VCaP (cell line): ENCODE measurements at regions not wholly inside any gene's neighbourhood (a gene's known extent, or its start where the extent isn't known, plus 50 kb on each side); places are given as distances from the start of the nearest gene placed in this dataset.

Experiments
- H3K27ac ChIP-seq: fragments of 450-650 bp; 2 replicates; pipeline ENCODE4 v1.5.1; 2017
- CTCF ChIP-seq: fragments of 450-650 bp; conservative IDR thresholded peaks from 2 replicates; pipeline ENCODE4 v1.5.1; 2017; ENCODE audit warnings: mild to moderate bottlenecking, moderate library complexity

DNA sequence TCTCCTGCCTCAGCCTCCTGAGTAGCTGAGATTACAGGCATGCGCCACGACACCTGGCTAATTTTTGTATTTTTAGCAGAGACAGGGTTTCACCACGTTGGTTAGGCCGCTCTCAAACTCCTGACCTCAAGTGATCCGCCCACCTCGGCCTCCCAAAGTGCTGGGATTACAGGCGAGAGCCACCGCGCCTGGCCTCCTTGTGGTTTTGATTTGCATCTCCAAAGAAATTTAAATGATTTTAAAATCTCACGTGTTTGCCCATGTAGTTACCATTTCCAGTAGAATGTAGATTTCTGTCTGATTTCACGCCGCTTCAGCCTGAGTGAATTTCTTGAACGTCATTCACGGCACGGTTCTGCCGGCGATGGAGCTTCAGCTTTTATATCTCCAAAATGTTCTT is 55.8 kb downstream of the IGF2 start:
- H3K27ac ChIP-seq = no peak overlapping the region
- no peak for TF ChIP-seq CTCF

- H3K27ac ChIP-seq = peak overlapping the region; percentile 56
- TF ChIP-seq CTCF = no peak
These were observed 62.0 kb downstream of the IGF2 start for GRCh38 chr11:2077061-2077802.

GRCh38 chr11:2076441-2076840 is 62.7 kb downstream of the IGF2 start:
- H3K27ac ChIP-seq = peak overlapping the region; percentile 56
- TF ChIP-seq CTCF = no peak

GRCh38 chr11:2074266-2074825 is 64.8 kb downstream of the IGF2 start:
- no peak for TF ChIP-seq CTCF

DNA sequence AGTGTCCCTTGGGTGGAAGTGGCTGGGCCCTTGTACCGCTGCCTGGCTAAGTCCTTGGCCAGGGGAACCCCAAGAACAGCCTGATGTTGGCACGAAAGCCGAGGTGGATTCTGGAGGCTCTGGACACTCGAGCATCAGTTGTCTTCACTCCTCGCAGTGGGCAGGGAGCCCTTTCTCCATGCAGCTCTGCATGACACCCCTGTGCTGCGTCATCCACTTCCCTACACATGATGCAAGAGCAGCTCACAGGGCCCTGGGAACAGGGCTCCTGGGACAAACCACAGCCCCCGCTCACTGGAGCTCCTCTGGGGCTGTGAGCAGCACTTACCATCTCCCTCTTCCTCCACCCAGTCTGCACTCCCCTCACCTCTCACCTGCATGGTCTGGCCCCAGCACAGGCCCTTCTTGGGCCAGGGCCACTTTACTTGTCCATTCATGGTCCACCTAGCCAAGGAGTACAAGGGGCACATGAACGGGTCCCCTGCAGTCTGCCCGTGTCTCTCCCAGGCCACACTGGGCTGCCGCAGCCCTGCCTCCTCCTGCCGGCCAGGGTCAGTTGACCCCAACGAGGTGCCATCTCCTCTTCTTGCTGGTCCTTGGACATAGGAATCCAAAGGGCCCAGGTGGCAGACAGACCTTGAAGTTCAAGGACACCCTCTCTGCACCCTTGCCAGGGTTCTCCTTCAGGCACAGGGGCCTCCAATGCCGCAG is 66.5 kb downstream of the IGF2 start:
- TF ChIP-seq CTCF = no peak

More at GRCh38 chr11:2074266-2074825, 64.8 kb downstream of the IGF2 start:
- H3K27ac ChIP-seq = no peak overlapping the region

DNA sequence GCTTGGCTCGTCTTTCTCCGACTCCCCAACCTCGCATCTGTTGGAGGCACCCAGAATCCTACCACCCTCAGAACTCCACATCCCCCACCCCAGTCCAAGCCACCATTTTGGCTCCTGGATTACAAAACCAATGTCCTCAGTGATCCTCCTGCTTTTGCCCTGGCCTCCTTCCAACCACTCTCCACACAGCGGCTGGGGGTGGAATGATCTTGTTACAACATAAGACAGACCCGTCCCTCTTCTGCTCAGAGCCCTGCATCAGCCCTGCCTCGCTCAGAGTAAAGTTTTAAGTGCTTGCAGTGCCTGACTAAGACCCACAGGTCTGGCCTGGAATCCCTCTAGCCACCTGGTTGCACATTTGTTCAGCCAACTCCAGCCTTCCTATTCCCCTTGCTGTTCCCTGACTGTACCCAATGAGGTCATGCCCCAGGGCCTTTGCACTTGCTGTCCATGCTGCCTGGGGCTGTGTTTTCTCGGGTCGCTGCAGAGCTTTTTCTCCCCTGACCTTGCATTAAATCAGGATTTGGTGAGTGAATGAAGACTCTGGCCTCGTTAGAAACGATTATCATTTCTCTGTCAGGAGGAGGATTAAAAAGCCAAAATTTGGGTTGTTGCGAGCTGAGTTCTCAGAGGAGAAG is 67.3 kb downstream of the IGF2 start:
- TF ChIP-seq CTCF = no peak
- H3K27ac ChIP-seq = no peak overlapping the region

More for the DNA sequence above, 66.5 kb downstream of the IGF2 start:
- H3K27ac ChIP-seq = no peak overlapping the region
